Mesodermal cell (in vitro differentiated cells): ENCODE measurements at regions not wholly inside any gene's neighbourhood (a gene's known extent, or its start where the extent isn't known, plus 50 kb on each side); places are given as distances from the start of the nearest gene placed in this dataset.

Experiments
- H3K27ac ChIP-seq: 2 replicates; pipeline ENCODE4 v1.7.0; 2013; ENCODE audit warnings: mild to moderate bottlenecking, low read depth, low read length, moderate library complexity; ENCODE audit not compliant: severe bottlenecking
- H3K36me3 ChIP-seq: 2 replicates; pipeline ENCODE4 v1.7.1; 2013; ENCODE audit warnings: mild to moderate bottlenecking, low read length, moderate library complexity; ENCODE audit not compliant: control insufficient read depth, insufficient read depth
- H3K4me1 ChIP-seq: one replicate; pipeline ENCODE4 v1.7.1; 2013; ENCODE audit warnings: mild to moderate bottlenecking, low read length; ENCODE audit not compliant: insufficient read depth, control insufficient read depth, poor library complexity, severe bottlenecking
- H3K4me3 ChIP-seq: 2 replicates; pipeline ENCODE4 v1.7.0; 2013; ENCODE audit warnings: low read length, control low read depth, mild to moderate bottlenecking; ENCODE audit not compliant: insufficient read depth, poor library complexity, severe bottlenecking; ENCODE audit errors: extremely low read depth
- H3K9me3 ChIP-seq: 2 replicates; pipeline ENCODE4 v1.7.1; 2013; ENCODE audit warnings: mild to moderate bottlenecking, low read length, moderate library complexity; ENCODE audit not compliant: control insufficient read depth
- WGBS, 2 experiments: methylation state at CpG; one replicate each; pipeline ENCODE4 v1.1.5; 2013; ENCODE audit warnings: missing lambda C conversion rate in 2 of 2; ENCODE audit not compliant: insufficient coverage in 2 of 2; 5-methylcytosine and 5-hydroxymethylcytosine counted together

GRCh38 chr9:102844716-102845115 is 150.4 kb upstream of the CYLC2 start:
- Histone ChIP-seq H3K4me1 (no peaks in the 10 kb centered on the region), H3K4me3 (no peak overlapping the region), H3K36me3 (no peaks in the 10 kb centered on the region), H3K9me3 (no peaks in the 10 kb centered on the region), H3K27ac (no peak overlapping the region)
- WGBS, 2 experiments = no CpG with 5 or more reads among the region's 2 CpGs

GRCh38 chr9:102842423-102842822 is 152.7 kb upstream of the CYLC2 start:
- WGBS, 2 experiments = no CpG with 5 or more reads among the region's 2 CpGs

GRCh38 chr9:102841376-102841775 is 153.8 kb upstream of the CYLC2 start:
- Histone ChIP-seq H3K36me3 (no peaks in the 10 kb centered on the region), H3K27ac (no peak overlapping the region), H3K4me1 (no peaks in the 10 kb centered on the region), H3K4me3 (no peak overlapping the region), H3K9me3 (no peaks in the 10 kb centered on the region)
- WGBS, 2 experiments = 33% methylated on average over 1 of the region's 2 CpGs; no CpG with 5 or more reads in 1 of the 2 experiments

More at GRCh38 chr9:102842423-102842822, 152.7 kb upstream of the CYLC2 start:
- Histone ChIP-seq H3K9me3 (no peaks in the 10 kb centered on the region), H3K4me3 (no peak overlapping the region), H3K27ac (no peak overlapping the region), H3K36me3 (no peaks in the 10 kb centered on the region), H3K4me1 (no peaks in the 10 kb centered on the region)

- WGBS, 2 experiments = 82% methylated on average over 2 of the region's 3 CpGs; no CpG with 5 or more reads in 1 of the 2 experiments
- Histone ChIP-seq H3K36me3 (no peaks in the 10 kb centered on the region), H3K27ac (no peak overlapping the region), H3K4me3 (no peak overlapping the region), H3K9me3 (no peaks in the 10 kb centered on the region), H3K4me1 (no peaks in the 10 kb centered on the region)
Measured at GRCh38 chr9:102840335-102840734, 154.8 kb upstream of the CYLC2 start.

- Histone ChIP-seq H3K27ac (no peak overlapping the region), H3K36me3 (no peaks in the 10 kb centered on the region), H3K4me3 (no peak overlapping the region), H3K9me3 (no peaks in the 10 kb centered on the region), H3K4me1 (no peaks in the 10 kb centered on the region)
- WGBS, 2 experiments = 73 to 83% methylated on average over 2 to 3 of the region's 3 CpGs
Measured at GRCh38 chr9:102832814-102833213, 162.3 kb upstream of the CYLC2 start.

- Histone ChIP-seq H3K27ac (no peak overlapping the region), H3K4me3 (no peak overlapping the region), H3K36me3 (no peaks in the 10 kb centered on the region), H3K9me3 (no peaks in the 10 kb centered on the region), H3K4me1 (no peaks in the 10 kb centered on the region)
- 69 to 100% methylated on average over 1 to 2 of the region's 5 CpGs for WGBS, 2 experiments
Measured at GRCh38 chr9:102796244-102796643, 198.9 kb upstream of the CYLC2 start.

- no peak overlapping the region for H3K27ac ChIP-seq
- no peak overlapping the region for H3K4me3 ChIP-seq
- H3K36me3 ChIP-seq = no peaks in the 10 kb centered on the region
- H3K4me1 ChIP-seq = no peaks in the 10 kb centered on the region
- H3K9me3 ChIP-seq = no peaks in the 10 kb centered on the region
Measured at GRCh38 chr9:102795532-102795931, 199.6 kb upstream of the CYLC2 start.

- Histone ChIP-seq H3K4me3 (no peak overlapping the region), H3K36me3 (no peaks in the 10 kb centered on the region), H3K9me3 (peaks cover 8% of the 10 kb centered on the region), H3K4me1 (no peaks in the 10 kb centered on the region), H3K27ac (no peak overlapping the region)
Measured at GRCh38 chr9:102779356-102779755, 215.8 kb upstream of the CYLC2 start.

GRCh38 chr9:102778746-102779145 is 216.4 kb upstream of the CYLC2 start:
- Histone ChIP-seq H3K4me3 (no peak overlapping the region), H3K36me3 (no peaks in the 10 kb centered on the region), H3K4me1 (no peaks in the 10 kb centered on the region), H3K27ac (no peak overlapping the region), H3K9me3 (peaks cover 8% of the 10 kb centered on the region)
- 66 to 67% methylated on average over 4 of the region's 4 CpGs for WGBS, 2 experiments

- H3K27ac ChIP-seq = no peak overlapping the region
- H3K4me1 ChIP-seq = no peaks in the 10 kb centered on the region
- no peak overlapping the region for H3K4me3 ChIP-seq
- peaks cover 3% of the 10 kb centered on the region for H3K9me3 ChIP-seq
- H3K36me3 ChIP-seq = no peaks in the 10 kb centered on the region
- no CpG with 5 or more reads among the region's 3 CpGs for WGBS, 2 experiments
Measured at GRCh38 chr9:102770704-102771103, 224.4 kb upstream of the CYLC2 start.

- Histone ChIP-seq H3K36me3 (no peaks in the 10 kb centered on the region), H3K27ac (no peak overlapping the region), H3K4me1 (no peaks in the 10 kb centered on the region), H3K9me3 (no peaks in the 10 kb centered on the region), H3K4me3 (no peak overlapping the region)
- WGBS, 2 experiments = no CpG with 5 or more reads among the region's 1 CpG
Measured at GRCh38 chr9:102769307-102769706, 225.8 kb upstream of the CYLC2 start.

GRCh38 chr9:102768002-102768401 is 227.1 kb upstream of the CYLC2 start:
- Histone ChIP-seq H3K36me3 (no peaks in the 10 kb centered on the region), H3K4me3 (no peak overlapping the region), H3K4me1 (no peaks in the 10 kb centered on the region), H3K27ac (no peak overlapping the region), H3K9me3 (no peaks in the 10 kb centered on the region)
- no CpG with 5 or more reads among the region's 3 CpGs for WGBS, 2 experiments
